CMK (cell line): ENCODE measurements at regions not wholly inside any gene's neighbourhood (a gene's known extent, or its start where the extent isn't known, plus 50 kb on each side); places are given as distances from the start of the nearest gene placed in this dataset.
"Not testable (repeated sequence)": the region's sequence is repeated elsewhere in the genome, so short reads cannot be mapped to it uniquely, and the experiment has no call there.

Experiments used
- DNase-seq: peaks from one replicate; pipeline ENCODE4 v3.0.0-alpha.2; 2010; ENCODE audit warnings: low read depth

DNA sequence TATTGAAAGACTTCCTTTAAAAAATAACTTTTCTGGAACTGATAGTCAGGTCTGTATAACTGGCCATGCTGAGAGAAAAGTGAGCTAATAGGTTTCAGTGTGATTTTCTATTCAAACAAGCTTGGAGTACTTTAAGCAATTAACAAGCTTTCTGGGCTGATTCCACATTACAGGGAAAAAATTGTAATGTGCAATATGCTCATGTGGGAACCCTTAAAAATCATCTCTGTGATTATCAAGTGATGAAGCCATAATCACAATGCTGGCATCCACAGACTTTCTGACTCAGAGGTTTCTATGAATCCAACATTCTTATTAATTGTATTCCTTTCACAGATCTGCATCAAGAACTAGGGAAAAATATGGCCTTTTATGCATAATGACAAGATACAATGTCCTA, 212.2 kb upstream of the ACO1 start:
- no peak for DNase-seq

DNA sequence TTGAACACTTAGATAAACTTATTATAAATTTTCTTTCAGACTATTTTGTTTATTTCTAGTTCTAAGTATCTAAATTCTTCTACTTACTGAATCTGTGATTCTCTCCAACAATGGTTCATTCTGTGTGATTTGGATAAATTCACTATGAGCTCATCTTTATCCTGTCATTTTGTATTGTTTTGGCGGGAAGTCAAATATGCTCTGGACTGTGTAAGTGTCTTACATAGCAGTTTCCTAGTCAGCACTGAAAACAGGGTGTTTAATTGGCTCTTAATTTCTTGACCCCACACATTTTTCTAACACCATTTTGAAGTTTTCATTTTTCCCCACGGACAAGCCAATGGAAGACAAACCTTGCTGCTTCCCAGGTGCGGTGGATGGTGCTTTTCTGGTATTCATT, 207.0 kb upstream of the ACO1 start:
- DNase-seq = no peak

DNA sequence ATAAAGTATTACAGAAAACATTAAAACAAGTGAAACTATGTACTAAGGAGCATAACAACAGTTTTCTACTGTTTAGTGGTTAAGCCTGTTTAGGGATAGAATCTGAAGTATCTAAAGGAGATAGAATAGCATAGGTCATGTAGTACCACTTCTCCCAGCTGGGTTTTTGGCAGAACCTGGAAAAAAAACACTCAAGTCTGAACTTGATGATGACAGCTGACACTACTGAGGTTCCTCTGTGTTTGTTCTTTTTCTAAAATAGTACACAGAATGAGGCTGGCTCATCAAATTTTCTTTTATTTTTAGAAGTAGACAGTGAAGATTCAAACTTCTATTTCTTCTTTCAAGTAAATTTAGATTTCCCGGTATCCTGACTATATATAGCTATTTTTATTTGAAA, 203.8 kb upstream of the ACO1 start:
- DNase-seq = no peak

DNA sequence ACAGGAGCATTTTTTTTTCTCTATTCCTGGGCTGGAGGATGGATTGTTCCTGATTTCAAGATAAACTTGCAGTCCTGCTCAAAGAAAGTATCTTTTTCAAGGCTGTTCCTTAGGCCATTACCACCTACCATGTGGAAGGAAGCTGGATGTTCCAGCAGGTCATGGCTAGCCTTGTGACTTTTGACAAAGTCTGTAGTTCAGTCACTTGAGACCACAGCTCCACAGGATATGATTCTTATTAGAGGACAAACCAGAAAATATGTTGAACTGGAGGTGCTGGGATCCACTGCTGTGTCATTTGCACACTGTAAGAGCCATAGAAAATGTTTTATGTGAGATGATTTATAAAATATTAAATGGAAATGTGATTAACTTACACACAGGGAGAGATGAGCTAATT, 184.2 kb upstream of the ACO1 start:
- no peak for DNase-seq

DNA sequence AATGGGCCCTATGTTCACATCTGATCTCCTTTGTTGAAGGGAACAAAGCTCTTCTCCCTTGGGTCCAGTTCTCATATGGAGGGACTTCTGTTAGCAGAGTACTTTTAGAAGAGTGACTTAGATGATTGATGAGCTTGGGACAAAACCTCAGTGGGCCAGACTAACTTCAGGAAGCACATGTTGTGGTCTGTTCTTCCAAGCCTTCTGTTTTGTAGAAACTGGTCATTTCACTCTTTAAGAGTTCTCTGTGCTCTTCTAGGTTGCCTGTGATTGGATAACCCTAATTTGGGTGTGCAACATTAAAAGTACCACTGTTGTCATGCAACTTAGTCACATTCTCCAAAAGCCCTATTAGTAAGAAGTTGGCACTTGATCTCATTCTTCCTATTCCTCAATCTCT, 183.5 kb upstream of the ACO1 start:
- peak; percentile 4 for DNase-seq

DNA sequence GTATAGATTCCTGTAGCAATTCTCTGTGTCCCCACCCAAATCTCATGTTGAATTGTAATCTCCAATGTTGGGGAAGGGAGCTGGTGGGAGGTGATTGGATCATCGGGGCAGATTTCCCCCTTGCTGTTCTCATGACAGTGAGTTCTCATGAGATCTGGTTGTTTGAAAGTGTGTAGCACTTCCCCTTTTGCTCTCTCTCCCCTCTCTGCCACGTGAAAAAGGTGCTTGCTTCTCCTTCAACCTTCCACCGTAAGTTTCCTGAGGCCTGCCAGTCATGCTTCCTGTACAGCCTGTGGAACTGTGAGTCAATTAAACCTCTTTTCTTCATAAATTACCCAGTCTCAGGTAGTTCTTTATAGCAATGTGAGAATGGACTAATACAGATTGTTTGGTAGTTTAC, 175.3 kb upstream of the ACO1 start:
- not testable (repeated sequence) for DNase-seq

DNA sequence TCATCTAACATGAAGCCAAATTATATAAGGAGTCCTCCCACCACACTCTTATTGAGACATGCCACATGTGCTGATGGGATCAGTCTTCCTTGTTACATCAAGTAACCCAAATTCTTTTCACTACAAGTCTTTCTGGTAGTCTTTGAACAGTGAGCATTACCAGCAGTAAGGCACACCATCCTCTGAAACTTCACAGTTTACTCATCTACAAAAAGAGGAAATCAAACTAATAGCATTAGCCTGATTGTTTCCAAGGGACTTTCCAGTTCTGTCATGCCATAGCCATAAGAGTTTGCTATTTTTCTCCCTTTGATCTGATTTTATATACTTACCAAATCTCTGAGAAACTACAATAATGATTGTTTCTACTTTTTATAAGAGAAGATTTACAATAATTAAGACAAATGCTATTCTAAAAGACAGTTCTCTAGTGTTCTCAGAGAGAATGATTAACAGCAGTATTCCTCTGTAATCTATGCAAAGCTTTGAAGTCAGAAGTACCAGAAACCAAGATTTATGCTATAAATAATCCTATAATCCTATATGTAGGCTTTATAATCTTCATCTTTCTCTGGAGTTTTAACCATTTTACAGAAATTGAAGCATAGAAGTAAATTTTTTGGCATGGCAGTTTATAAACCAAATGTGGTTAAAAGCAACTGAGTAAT, 166.2 kb upstream of the ACO1 start:
- DNase-seq = no peak

DNA sequence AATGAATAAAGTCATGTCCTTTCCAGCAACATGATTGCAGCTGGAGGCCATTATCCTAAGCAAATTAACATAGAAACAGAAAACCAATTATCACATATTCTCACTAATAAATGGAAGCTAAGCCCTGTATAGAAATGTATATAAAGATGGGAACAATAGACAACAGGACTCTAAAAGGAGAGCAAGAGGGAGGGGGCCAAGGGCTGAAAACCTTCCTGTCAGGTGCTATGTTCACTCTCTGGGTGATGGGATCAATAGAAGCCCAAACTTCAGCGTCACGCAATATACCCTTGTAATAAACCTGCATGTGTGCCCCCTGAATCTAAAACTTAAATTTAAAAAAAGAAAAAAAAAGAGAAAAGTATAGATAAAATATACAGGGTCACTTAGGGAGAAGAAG, 163.7 kb upstream of the ACO1 start:
- no peak for DNase-seq

DNA sequence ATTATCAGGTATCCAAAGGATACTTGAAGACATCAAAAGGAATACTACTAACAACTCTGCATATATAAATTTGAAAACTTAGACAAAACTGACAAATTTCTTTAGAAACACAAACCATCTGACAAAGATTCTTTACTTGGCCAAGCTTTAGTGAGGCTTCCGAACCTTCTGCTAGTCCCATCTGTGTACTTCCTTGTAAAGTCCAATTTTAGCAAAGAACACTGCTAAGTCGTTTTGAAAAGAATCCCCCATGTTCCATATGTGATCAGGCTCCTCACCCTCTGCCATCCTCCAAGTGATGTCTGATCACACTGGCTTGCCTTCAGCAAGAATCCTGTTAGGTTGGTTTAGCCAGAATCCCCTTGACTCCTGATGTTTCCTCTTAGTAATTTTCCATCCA, 150.0 kb upstream of the ACO1 start:
- DNase-seq = no peak

DNA sequence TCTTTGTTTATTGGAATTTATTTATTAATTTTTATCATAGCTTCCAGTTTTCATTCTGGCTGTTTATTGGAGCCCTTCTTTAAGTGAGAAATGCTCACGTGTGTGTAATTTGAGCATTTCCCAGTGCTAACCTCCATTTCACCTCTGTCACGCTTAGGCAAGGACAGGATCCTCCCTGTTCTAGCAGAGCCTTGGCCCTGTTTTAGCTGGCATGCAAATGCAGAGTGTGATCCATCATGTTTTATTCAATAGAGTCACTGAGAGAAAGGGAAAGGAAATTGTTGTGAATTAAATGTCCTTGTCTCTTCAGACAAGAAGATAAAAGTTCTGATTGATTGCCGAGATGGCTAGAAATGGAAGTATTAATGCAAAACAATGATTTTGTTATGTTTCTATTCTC, 137.3 kb upstream of the ACO1 start:
- DNase-seq = no peak

DNA sequence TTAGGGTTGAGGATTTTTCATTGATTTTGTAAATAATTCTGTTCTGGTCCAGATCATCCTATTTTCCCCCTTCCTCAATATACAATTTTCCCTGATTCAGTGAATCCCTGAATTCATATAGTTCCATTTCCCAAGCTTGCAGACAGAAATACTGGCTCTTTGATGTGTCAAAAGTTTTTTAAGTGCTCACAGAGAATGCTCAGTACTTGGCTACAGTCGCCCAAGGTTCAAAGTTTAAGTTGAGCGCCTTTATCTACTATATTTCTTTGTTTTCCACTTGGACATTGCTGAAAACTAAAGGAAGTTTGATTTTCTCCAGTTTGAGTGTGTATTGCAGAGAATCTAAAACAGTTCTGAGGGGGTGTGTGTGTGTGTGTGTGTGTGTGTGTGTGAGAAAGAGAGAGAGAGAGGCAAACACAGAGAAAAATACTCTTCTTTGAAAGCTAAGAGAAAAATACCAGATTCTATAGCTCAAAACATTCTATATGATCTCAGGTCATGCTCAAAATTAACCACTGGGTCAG, 136.2 kb upstream of the ACO1 start:
- no peak for DNase-seq

DNA sequence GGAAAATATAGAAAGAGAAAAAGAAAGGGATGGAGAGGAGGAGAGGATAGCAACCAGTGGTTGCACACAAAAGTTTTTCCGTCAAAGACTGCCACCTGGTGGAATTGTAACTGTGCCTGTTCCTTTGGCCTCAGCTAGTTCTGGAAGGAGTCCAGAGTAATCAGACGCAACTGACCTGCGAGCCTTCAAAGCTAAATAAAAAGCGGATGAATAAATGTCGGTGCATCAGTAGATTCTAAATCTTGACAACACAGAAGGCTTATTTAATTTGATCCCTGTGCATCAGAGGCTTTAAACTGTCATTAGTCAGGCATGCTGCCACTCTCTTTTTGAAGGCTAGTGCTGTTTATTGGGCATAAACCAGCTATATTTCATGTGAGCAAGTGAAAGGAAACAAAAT, 132.9 kb upstream of the ACO1 start:
- DNase-seq = no peak

DNA sequence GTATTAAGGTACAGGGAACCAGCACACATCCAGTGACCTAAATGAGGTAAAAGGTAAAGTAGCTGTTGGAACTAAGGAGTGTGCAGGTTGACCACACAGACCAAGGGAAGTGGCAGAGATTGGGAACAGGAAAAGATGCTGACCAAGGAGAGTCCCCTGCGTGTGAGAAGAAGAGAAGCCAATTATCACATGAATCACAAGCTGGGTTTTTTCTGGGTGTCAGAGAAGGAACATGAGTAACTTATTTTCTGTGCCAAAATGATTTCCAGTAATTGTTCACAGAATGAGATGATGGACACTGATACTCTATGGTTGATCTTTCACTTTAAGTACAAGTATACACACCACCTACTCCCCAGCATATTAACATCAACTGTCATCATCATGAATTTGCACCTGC, 130.7 kb upstream of the ACO1 start:
- no peak for DNase-seq

DNA sequence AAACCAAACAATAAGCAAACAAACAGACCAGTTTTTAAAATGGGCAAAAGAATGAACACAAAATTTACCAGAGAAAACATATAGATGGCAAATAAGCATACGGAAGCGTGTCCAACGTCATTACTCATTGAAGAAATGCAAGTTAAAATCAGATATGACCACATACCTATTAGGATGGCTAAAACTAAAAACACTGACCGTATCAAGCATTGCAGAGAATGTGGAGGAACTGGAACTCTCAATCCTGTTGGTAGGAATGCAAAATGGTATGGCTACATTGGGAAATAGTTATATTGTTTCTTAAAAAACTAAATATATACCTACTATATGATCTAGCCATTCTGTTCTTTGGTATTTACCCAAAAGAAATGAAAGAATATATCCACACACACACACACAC, 129.4 kb upstream of the ACO1 start:
- no peak for DNase-seq

DNA sequence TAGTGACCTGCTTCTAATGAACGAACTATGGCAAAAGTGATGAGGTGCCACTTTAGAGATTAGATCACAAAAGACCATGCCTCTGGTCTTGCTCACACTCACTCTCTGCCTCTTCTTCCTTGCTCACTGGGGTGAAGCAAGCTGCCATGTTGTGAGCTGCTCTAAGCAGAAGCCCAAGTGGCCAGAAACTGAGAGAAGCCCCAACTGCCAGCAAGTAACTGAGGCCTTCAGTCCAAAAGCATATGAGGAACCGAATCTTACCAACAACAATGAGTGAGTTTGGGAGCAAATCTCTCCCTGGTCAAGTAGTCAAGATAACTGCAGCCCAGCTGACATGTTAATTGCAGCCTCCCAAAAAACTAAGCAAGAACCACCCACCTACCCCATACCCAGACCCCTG, 126.0 kb upstream of the ACO1 start:
- no peak for DNase-seq

DNA sequence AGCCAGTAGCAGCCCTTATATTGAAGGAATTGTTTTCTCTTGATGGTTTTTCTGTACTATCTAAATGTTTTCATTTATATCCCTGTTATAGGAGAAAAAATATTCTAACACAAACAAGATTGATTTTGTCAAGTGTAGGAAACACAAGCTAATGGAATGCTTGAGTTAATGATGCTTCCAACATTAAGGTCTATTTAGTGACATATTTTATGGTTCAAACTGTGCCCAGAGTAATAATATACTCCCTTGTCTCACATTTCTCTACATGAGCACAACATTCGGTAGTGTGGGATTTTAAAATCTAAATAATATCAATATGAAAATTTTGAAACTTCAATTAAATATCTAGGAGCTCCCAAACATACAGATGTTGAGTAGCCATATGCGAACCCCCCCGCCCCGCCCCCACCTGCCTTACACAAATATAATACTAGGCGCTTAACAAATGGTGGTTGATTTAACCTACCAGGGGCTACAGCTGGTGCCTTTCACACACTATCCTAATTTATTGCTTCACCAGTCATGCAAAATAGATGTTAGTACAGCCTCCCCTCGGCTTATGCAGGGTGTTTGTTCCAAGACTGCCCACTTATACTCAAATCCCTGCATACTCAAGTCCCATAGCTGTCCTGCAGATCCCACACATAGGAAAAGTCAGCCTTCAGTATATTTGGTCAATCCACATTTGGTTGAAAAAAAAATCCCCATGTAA, 124.1 kb upstream of the ACO1 start:
- DNase-seq = no peak

DNA sequence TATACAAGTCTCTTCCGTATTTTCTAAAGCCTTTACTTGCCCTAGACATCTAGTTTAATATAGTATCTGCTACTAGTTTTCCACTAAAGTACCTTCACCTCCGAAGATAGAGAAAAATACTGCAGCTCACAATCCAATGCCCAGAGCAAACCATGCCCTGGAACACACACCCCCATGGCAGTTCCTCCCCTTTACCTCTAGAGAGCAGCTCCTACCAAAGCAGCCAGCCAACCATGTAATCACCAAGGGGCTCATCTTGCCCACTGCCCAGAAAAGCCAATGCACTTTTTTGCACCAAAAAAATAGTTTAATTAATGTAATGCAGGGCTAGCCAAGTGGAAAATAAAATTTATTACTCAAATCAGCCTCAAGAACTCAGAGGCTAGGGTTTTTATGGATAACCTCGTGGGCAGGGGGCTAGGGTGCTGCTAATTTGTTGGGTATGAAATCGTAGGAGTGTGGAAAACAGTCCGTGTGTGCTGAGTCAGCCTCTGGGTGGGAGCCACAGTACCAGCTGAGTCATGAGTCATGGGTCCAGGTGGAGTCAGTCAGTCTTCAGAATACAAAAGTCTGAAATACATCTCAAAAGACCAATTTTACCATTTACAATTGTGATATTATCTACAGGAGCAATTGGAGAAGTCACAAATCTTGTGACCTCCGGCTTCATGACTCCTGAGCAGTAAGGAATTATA, 120.1 kb upstream of the ACO1 start:
- DNase-seq = no peak

DNA sequence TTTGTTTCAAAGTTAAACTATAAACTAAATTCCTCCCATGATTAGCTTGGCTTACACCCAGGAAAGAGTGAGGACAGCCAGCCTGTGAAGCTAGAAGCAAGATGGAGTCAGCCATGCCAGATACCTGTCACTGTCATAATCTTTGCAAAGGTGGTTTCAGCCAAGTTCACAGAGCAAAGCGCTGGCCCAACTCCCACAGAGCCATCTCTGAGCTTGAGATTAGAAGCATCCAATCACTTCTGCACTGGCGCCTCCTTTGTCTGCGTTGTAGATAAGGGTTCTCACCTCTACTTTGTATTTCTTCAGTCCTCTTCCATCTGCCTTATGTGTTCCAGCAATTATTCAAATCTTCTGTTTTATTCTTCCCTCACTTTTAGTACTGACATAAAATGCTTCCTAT, 119.4 kb upstream of the ACO1 start:
- DNase-seq = no peak

DNA sequence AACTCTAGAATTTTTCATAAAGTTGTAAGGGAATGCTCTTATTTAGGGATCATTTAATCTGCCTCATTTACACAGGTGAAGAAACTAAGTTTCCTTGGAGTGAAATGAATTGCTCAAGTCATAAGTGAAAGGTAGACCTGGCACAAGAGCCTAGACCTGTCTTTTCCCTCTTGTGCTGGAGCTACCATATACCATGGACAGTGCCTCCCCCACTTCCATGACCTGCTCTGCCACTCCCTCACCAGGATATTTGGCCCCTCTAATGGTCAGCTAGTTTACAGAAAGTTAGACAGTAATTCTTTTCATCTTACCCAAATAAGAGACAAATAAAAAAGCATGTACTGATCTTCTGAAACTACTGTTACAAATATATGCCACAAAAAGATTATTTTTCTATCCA, 105.5 kb upstream of the ACO1 start:
- DNase-seq = no peak

DNA sequence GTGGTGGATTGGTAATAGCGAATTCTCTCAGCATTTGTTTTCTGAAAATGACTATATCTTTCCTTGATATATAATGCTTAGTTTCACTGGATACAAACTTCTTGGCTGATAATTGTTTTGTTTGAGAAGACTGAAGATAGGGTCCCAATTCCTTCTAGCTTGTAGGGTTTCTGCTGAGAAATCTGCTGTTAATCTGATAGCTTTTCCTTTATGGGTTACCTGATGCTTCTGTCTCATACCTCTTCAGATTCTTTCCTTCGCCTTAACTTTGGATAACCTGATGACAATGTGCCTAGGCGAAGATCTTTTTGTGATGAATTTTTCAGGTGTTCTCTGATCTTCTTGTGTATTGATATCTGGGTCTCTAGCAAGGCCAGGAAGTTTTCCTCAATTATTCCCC, 94.7 kb upstream of the ACO1 start:
- DNase-seq = no peak

DNA sequence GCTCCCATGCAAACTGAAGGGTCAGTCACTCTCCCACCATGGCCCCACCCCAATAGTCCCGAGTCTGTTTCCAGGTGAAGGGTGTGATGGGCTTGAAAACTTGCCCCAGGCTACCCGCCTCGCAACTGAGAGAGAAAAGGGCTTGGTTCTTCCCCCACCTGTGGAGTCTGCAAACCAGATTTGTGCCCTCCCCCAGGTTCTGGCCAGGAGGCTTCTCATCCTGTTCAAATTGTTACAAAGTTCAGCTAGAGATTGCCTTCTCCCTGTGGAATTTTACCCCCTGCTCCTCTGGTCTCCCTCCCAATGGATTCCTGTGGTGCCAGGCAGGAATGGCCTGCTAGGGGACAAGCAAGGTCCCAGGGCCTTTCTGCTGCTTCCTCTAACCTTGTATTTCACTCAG, 93.1 kb upstream of the ACO1 start:
- DNase-seq = no peak

DNA sequence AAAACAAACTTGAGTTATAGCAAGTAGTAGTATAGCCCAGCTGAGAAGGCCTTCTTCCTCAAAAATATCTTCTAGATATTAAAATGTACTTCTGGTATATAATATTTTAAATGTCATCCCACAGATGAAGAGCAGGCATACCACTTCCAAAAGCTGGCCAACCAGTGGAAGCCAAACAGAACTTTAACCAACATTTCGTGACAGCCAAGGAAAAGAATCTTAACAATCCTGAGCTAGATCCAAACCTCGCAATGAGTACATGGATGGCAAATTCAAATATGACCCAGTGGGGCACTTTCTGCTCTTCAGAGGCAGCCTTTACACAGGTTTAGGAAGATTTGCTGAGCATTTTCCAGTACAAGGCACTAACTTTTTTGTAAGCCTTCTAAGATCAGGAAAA, 91.8 kb upstream of the ACO1 start:
- DNase-seq = no peak

DNA sequence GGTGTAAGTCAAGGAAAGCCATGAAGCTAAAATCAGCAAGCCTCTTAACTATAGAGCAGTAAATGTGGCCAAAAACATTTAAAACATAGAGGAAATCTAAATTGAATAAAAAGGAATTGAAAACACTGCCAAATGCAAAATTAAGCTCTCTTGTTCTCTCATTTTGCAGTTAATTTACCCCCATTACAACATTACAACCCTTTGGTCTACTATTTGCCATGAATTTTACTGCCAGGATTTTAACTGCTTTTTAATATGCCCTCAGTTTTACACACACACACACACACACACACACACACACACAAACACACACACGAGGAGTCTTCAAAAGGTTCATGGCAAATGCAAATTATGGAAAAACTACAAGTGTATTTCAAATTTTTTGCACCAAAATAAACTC, 91.4 kb upstream of the ACO1 start:
- no peak for DNase-seq
